ENCODE measurements at regions not wholly inside any gene's neighbourhood (a gene's known extent, or its start where the extent isn't known, plus 50 kb on each side); places are given as distances from the start of the nearest gene placed in this dataset.

GRCh38 chr6:6918216-6918983, 189.4 kb upstream of the RREB1 start:
- TF ChIP-seq POLR2A (IDR thresholded peaks at IDR 0.05), result no peak
- TF ChIP-seq CTCF (IDR thresholded peaks at IDR 0.05), result no peak

All from esophagus squamous epithelium (tissue), 4 donors.